HFF-Myc (cell line): ENCODE measurements at regions not wholly inside any gene's neighbourhood (a gene's known extent, or its start where the extent isn't known, plus 50 kb on each side); places are given as distances from the start of the nearest gene placed in this dataset.

Experiments
- DNase-seq: peaks from one replicate; pipeline ENCODE4 v3.0.0-alpha.2; 2011; ENCODE audit warnings: low read depth; ENCODE audit errors: extremely low read depth
- H3K4me3 ChIP-seq: replicated peaks from 2 replicates; pipeline ENCODE4 v1.5.1; 2011; ENCODE audit warnings: low read depth, mild to moderate bottlenecking, control low read depth, low read length
- CTCF ChIP-seq: IDR thresholded peaks from 2 replicates; pipeline ENCODE4 v1.5.1; 2012; ENCODE audit warnings: mild to moderate bottlenecking, low read depth, low read length, control low read depth; ENCODE audit errors: missing control alignments

GRCh38 chr14:53214384-53214783, 61.3 kb upstream of the DDHD1 start:
- H3K4me3 ChIP-seq: no peak overlapping the region
- no peak for DNase-seq
- TF ChIP-seq CTCF: no peak

- no peak for DNase-seq
- TF ChIP-seq CTCF: no peak
- H3K4me3 ChIP-seq: no peak overlapping the region
Measured at GRCh38 chr14:53213761-53214160, 60.6 kb upstream of the DDHD1 start.

- TF ChIP-seq CTCF: no peak
- DNase-seq: no peak
- no peak overlapping the region for H3K4me3 ChIP-seq
Measured at GRCh38 chr14:53209370-53209769, 56.2 kb upstream of the DDHD1 start.
